ENCODE measurements at regions not wholly inside any gene's neighbourhood (a gene's known extent, or its start where the extent isn't known, plus 50 kb on each side); places are given as distances from the start of the nearest gene placed in this dataset.

- Histone ChIP-seq H3K9me3 (ENCODE audit: control insufficient read depth, insufficient read depth, low read length) (peaks cover 4% of the 10 kb centered on the region; the same call in 1 of the 2 replicates), H3K4me3 (ENCODE audit: low read depth, low read length) (no peak overlapping the region), H3K27ac (ENCODE audit: low read depth, low read length) (no peak overlapping the region), H3K27me3 (ENCODE audit: control insufficient read depth, insufficient read depth, low read length) (peaks cover 36% of the 10 kb centered on the region)
- ChIA-PET CTCF (no interaction called here), POLR2A (no interaction called here)
- no peak for DNase-seq (ENCODE audit: low read depth, low spot score)
- no peak for TF ChIP-seq CTCF (IDR thresholded peaks at IDR 0.05; ENCODE audit: low read depth, low read length)
Observed at GRCh38 chr12:132385923-132386751, 56.7 kb upstream of the GALNT9 start.

GRCh38 chr12:132384916-132385774 lies 55.8 kb upstream of the GALNT9 start:
- no peak for DNase-seq (ENCODE audit: low read depth, low spot score)

GRCh38 chr12:132380641-132381040 lies 51.3 kb upstream of the GALNT9 start:
- H3K27ac ChIP-seq (ENCODE audit: low read depth, low read length) = no peak overlapping the region
- TF ChIP-seq CTCF (IDR thresholded peaks at IDR 0.05; ENCODE audit: low read depth, low read length) = no peak
- H3K27me3 ChIP-seq (ENCODE audit: control insufficient read depth, insufficient read depth, low read length) = peaks cover 17% of the 10 kb centered on the region
- ChIA-PET POLR2A (no interaction called here), CTCF (no interaction called here)
- DNase-seq (ENCODE audit: low read depth, low spot score) = no peak
- H3K9me3 ChIP-seq (ENCODE audit: control insufficient read depth, insufficient read depth, low read length) = no peaks in the 10 kb centered on the region; the same call in 1 of the 2 replicates
- no peak overlapping the region for H3K4me3 ChIP-seq (ENCODE audit: low read depth, low read length)

More at GRCh38 chr12:132384916-132385774, 55.8 kb upstream of the GALNT9 start:
- ChIA-PET CTCF (no interaction called here), POLR2A (no interaction called here)
- Histone ChIP-seq H3K9me3 (ENCODE audit: control insufficient read depth, insufficient read depth, low read length) (no peaks in the 10 kb centered on the region; the same call in 1 of the 2 replicates), H3K4me3 (ENCODE audit: low read depth, low read length) (no peak overlapping the region), H3K27ac (ENCODE audit: low read depth, low read length) (no peak overlapping the region), H3K27me3 (ENCODE audit: control insufficient read depth, insufficient read depth, low read length) (peaks cover 39% of the 10 kb centered on the region)
- TF ChIP-seq CTCF (IDR thresholded peaks at IDR 0.05; ENCODE audit: low read depth, low read length) = no peak

GRCh38 chr12:132379996-132380395 lies 50.6 kb upstream of the GALNT9 start:
- H3K27me3 ChIP-seq (ENCODE audit: control insufficient read depth, insufficient read depth, low read length) = peaks cover 13% of the 10 kb centered on the region
- no peak overlapping the region for H3K27ac ChIP-seq (ENCODE audit: low read depth, low read length)
- no peaks in the 10 kb centered on the region; the same call in 1 of the 2 replicates for H3K9me3 ChIP-seq (ENCODE audit: control insufficient read depth, insufficient read depth, low read length)
- TF ChIP-seq CTCF (IDR thresholded peaks at IDR 0.05; ENCODE audit: low read depth, low read length) = no peak
- POLR2A ChIA-PET = no interaction called here
- H3K4me3 ChIP-seq (ENCODE audit: low read depth, low read length) = no peak overlapping the region
- CTCF ChIA-PET = no interaction called here
- DNase-seq (ENCODE audit: low read depth, low spot score) = no peak

- Histone ChIP-seq H3K4me3 (ENCODE audit: low read depth, low read length) (no peak overlapping the region), H3K9me3 (ENCODE audit: control insufficient read depth, insufficient read depth, low read length) (no peaks in the 10 kb centered on the region; the same call in 1 of the 2 replicates), H3K27me3 (ENCODE audit: control insufficient read depth, insufficient read depth, low read length) (peaks cover 16% of the 10 kb centered on the region), H3K27ac (ENCODE audit: low read depth, low read length) (no peak overlapping the region)
- ChIA-PET CTCF (no interaction called here), POLR2A (no interaction called here)
- no peak for DNase-seq (ENCODE audit: low read depth, low spot score)
- TF ChIP-seq CTCF (IDR thresholded peaks at IDR 0.05; ENCODE audit: low read depth, low read length) = no peak
Observed at GRCh38 chr12:132379576-132379975, 50.2 kb upstream of the GALNT9 start.

Measured in AG04450 (cell line).